Prostate gland (tissue), 2 donors: ENCODE measurements at regions not wholly inside any gene's neighbourhood (a gene's known extent, or its start where the extent isn't known, plus 50 kb on each side); places are given as distances from the start of the nearest gene placed in this dataset.

Experiments used
- CTCF ChIP-seq, 4 experiments: fragments of 200-600 bp in 2 of 4; fragments of 450-650 bp in 2 of 4; sonication (generic) in 2 of 4; IDR thresholded peaks; 1 replicate in 3 of 4; 2 replicates in 1 of 4; pipeline ENCODE4 v1.5.1; 2016 to 2019; ENCODE audit warnings: antibody characterized with exemption in 4 of 4, mild to moderate bottlenecking in 2 of 4, moderate library complexity in 2 of 4
- POLR2A ChIP-seq: fragments of 450-650 bp; IDR thresholded peaks from one replicate; pipeline ENCODE4 v1.6.1; 2016; ENCODE audit warnings: antibody characterized with exemption, mild to moderate bottlenecking

GRCh38 chr3:23682646-23683045 is 123.1 kb upstream of the UBE2E1 start:
- TF ChIP-seq CTCF (IDR thresholded peaks at IDR 0.05) (no peak), POLR2A (no peak)
